ENCODE measurements at regions not wholly inside any gene's neighbourhood (a gene's known extent, or its start where the extent isn't known, plus 50 kb on each side); places are given as distances from the start of the nearest gene placed in this dataset.

DNA sequence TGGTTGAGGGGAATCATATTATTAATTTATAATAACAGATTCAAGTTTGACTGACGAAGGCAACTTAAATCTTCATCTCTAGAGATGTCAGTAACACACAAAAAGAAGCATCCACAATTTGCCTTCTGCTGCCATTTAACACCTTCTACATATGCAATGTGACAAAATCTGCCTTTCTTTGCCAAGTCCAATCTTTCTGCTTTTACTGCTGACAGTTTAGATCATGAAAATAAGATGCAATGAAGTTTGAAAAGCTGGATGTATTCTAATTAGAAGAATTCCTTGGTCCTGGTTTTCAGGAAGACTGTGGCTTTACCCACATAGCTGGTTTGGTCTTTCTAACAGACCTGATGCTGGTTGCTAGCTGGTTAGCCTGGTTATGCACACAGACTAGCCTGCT lies 178.9 kb downstream of the ACER2 start:
- Mint-ChIP-seq H3K27ac (no peak overlapping the region), H3K36me3 (no peaks in the 10 kb centered on the region), H3K9me3 (peaks cover 0 to 3% (median 0%) of the 10 kb centered on the region in 11 donors), H3K4me3 (no peak overlapping the region), H3K27me3 (peaks cover 6 to 23% (median 15%) of the 10 kb centered on the region in 5 donors), H3K4me1 (no peaks in the 10 kb centered on the region)
- Histone ChIP-seq H3K36me3 (ENCODE audit: control insufficient read depth in 2 of 3, insufficient read depth in 3 of 3, low read length in 3 of 3) (no peaks in the 10 kb centered on the region), H3K27ac (ENCODE audit: low read depth, low read length) (no peak overlapping the region), H3K4me3 (ENCODE audit: low read length) (no peak overlapping the region), H3K27me3 (ENCODE audit: control insufficient read depth in 2 of 2, insufficient read depth in 2 of 2, low read length in 2 of 2) (peaks cover 0 to 4% of the 10 kb centered on the region in 2 donors), H3K9me3 (ENCODE audit: control insufficient read depth in 2 of 3, low read length in 3 of 3) (no peaks in the 10 kb centered on the region), H3K4me1 (ENCODE audit: control insufficient read depth in 2 of 2, insufficient read depth in 2 of 2, low read length in 2 of 2) (no peaks in the 10 kb centered on the region)
- intact Hi-C loops (cut with micrococcal nuclease), result no loop called here
- ATAC-seq, result no peak
- no peak for DNase-seq
- ChIA-PET POLR2A (no interaction called here), CTCF (no interaction called here)

DNA sequence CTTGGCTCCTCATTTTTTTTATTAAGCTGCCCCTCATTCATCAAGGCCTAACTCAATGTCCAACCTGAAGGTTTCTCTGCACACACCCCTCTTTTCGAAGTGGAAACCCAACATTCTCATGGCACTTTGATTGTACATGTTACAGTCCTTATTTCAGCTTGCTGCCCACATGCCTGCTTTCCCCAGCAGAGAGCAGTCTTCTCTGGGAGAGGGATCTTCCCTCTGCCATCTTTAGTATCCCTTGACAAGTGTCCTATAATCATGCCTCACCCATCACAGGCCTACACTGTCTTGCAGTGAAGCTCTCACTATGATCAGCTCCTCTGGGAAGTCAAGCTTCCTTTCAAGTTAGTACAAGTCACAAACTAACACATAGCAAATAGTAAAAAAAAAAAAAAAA lies 175.1 kb downstream of the ACER2 start:
- Mint-ChIP-seq H3K4me1 (no peaks in the 10 kb centered on the region), H3K36me3 (no peaks in the 10 kb centered on the region), H3K4me3 (no peak overlapping the region), H3K27me3 (peaks cover under 1 to 13% (median 10%) of the 10 kb centered on the region in 5 donors), H3K9me3 (peaks cover 0 to 3% (median 0%) of the 10 kb centered on the region in 11 donors), H3K27ac (no peak overlapping the region)
- Histone ChIP-seq H3K36me3 (ENCODE audit: control insufficient read depth in 2 of 3, insufficient read depth in 3 of 3, low read length in 3 of 3) (no peaks in the 10 kb centered on the region), H3K9me3 (ENCODE audit: control insufficient read depth in 2 of 3, low read length in 3 of 3) (no peaks in the 10 kb centered on the region), H3K4me3 (ENCODE audit: low read length) (no peak overlapping the region), H3K27ac (ENCODE audit: low read depth, low read length) (no peak overlapping the region), H3K4me1 (ENCODE audit: control insufficient read depth in 2 of 2, insufficient read depth in 2 of 2, low read length in 2 of 2) (no peaks in the 10 kb centered on the region), H3K27me3 (ENCODE audit: control insufficient read depth in 2 of 2, insufficient read depth in 2 of 2, low read length in 2 of 2) (peaks cover 0 to 4% of the 10 kb centered on the region in 2 donors)
- ATAC-seq (no peak), DNase-seq (no peak)
- ChIA-PET CTCF (no interaction called here), POLR2A (no interaction called here)
- intact Hi-C loops (cut with micrococcal nuclease), result no loop called here

DNA sequence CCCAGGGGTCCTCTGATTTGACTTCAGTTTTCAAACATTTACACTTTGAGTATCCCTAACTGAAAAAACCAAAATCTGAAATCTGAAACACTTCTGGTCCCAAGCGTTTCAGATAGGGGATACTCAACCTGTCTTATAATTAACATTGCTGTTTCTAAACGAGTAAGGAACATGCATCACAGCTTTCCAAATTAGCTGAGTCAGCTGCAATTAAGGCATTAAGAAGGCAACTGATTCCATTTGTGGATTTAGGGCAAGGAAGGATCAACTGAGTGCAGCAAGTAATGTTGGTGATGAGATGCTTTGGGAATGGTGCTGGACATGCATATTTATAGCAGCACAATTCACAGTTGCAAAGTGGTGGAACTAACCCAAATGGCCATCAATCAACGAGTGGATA lies 168.6 kb downstream of the ACER2 start:
- no peaks in the 10 kb centered on the region for H3K27me3 ChIP-seq (ENCODE audit: control insufficient read depth in 2 of 2, insufficient read depth in 2 of 2, low read length in 2 of 2)
- H3K27ac Mint-ChIP-seq, result no peak overlapping the region
- H3K9me3 ChIP-seq (ENCODE audit: control insufficient read depth in 2 of 3, low read length in 3 of 3), result no peaks in the 10 kb centered on the region
- H3K9me3 Mint-ChIP-seq, result peaks cover 0 to 3% (median 0%) of the 10 kb centered on the region in 11 donors
- H3K36me3 Mint-ChIP-seq, result no peaks in the 10 kb centered on the region
- intact Hi-C loops (cut with micrococcal nuclease), result no loop called here
- H3K4me1 ChIP-seq (ENCODE audit: control insufficient read depth in 2 of 2, insufficient read depth in 2 of 2, low read length in 2 of 2), result no peaks in the 10 kb centered on the region
- no peak overlapping the region for H3K27ac ChIP-seq (ENCODE audit: low read depth, low read length)
- H3K27me3 Mint-ChIP-seq, result peaks cover 6 to 27% (median 19%) of the 10 kb centered on the region in 5 donors
- ChIA-PET POLR2A (no interaction called here), CTCF (no interaction called here)
- H3K4me3 Mint-ChIP-seq, result no peak overlapping the region
- no peak for ATAC-seq
- DNase-seq, result no peak
- H3K36me3 ChIP-seq (ENCODE audit: control insufficient read depth in 2 of 3, insufficient read depth in 3 of 3, low read length in 3 of 3), result no peaks in the 10 kb centered on the region
- H3K4me3 ChIP-seq (ENCODE audit: low read length), result no peak overlapping the region
- H3K4me1 Mint-ChIP-seq, result no peaks in the 10 kb centered on the region

DNA sequence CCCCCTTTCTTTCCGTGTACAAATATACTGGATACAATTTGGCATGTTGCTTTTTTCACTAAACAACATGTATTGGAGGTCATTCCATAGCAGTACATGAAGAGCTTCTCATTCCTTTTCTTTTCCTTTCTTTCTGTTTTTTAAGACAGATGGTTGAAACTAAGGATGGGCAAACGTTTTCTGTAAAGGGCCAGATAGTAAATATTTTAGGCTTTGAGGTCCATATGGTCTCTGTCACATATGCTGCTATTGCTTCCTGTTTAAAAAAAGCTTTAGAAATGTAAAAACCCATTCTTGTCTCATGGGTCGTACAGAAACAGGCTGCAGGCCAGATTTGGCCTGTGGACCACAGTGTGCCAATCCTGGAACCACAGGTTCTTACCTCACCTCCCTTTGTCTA lies 160.1 kb downstream of the ACER2 start:
- no peak for ATAC-seq
- intact Hi-C loops (cut with micrococcal nuclease), result no loop called here
- CTCF ChIA-PET, result no interaction called here

DNA sequence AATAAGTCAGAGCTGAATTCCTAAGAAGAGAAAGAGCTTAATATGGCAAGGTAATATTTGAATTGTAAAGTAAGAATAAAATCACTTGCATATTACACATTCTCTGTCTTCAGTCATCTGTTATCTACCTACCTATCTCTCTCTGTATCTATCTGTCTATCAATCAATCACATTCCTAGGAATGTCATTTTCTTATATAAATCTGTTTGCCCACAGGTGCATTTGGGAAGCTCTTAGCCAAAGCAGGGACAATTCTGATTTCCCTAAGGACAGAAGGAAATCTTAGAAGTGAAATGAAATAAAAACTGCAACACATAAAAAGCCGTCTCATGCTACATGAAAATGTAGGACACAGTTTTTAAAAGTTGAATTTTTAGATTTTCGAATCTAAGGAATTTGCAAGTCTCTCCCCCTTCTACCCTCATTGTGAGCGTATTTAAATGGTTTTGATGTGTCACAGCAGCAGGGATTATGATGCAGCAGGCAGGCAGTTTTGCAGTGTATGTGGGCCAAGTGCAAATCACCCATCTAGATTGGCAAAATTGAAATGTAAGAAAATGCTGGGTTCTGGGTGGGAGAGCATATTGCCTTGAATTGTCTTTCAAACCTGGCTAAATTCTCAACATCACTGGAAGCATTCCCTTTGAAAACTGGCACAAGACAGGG lies 155.7 kb downstream of the ACER2 start:
- H3K4me3 ChIP-seq (ENCODE audit: low read length), result no peak overlapping the region
- no peaks in the 10 kb centered on the region for H3K36me3 ChIP-seq (ENCODE audit: control insufficient read depth in 2 of 3, insufficient read depth in 3 of 3, low read length in 3 of 3)
- intact Hi-C loops (cut with micrococcal nuclease), result no loop called here
- ATAC-seq (no peak), DNase-seq (no peak)
- peaks cover 0 to 18% (median 13%) of the 10 kb centered on the region in 5 donors for H3K27me3 Mint-ChIP-seq
- H3K4me3 Mint-ChIP-seq, result no peak overlapping the region
- H3K9me3 ChIP-seq (ENCODE audit: control insufficient read depth in 2 of 3, low read length in 3 of 3), result no peaks in the 10 kb centered on the region
- H3K27ac Mint-ChIP-seq, result no peak overlapping the region
- H3K36me3 Mint-ChIP-seq, result no peaks in the 10 kb centered on the region
- POLR2A ChIA-PET, result no interaction called here
- H3K4me1 ChIP-seq (ENCODE audit: control insufficient read depth in 2 of 2, insufficient read depth in 2 of 2, low read length in 2 of 2), result no peaks in the 10 kb centered on the region
- CTCF ChIA-PET, result no interaction called here
- H3K27ac ChIP-seq (ENCODE audit: low read depth, low read length), result no peak overlapping the region
- peaks cover 0 to 2% (median 0%) of the 10 kb centered on the region in 11 donors for H3K9me3 Mint-ChIP-seq
- H3K4me1 Mint-ChIP-seq, result no peaks in the 10 kb centered on the region
- no peaks in the 10 kb centered on the region for H3K27me3 ChIP-seq (ENCODE audit: control insufficient read depth in 2 of 2, insufficient read depth in 2 of 2, low read length in 2 of 2)

More for the DNA sequence above, 160.1 kb downstream of the ACER2 start:
- Histone ChIP-seq H3K36me3 (ENCODE audit: control insufficient read depth in 2 of 3, insufficient read depth in 3 of 3, low read length in 3 of 3) (no peaks in the 10 kb centered on the region), H3K27me3 (ENCODE audit: control insufficient read depth in 2 of 2, insufficient read depth in 2 of 2, low read length in 2 of 2) (no peaks in the 10 kb centered on the region), H3K4me1 (ENCODE audit: control insufficient read depth in 2 of 2, insufficient read depth in 2 of 2, low read length in 2 of 2) (no peaks in the 10 kb centered on the region), H3K4me3 (ENCODE audit: low read length) (no peak overlapping the region), H3K9me3 (ENCODE audit: control insufficient read depth in 2 of 3, low read length in 3 of 3) (no peaks in the 10 kb centered on the region), H3K27ac (ENCODE audit: low read depth, low read length) (no peak overlapping the region)
- peaks cover 0 to 13% (median 7%) of the 10 kb centered on the region in 5 donors for H3K27me3 Mint-ChIP-seq
- no peaks in the 10 kb centered on the region for H3K4me1 Mint-ChIP-seq
- H3K9me3 Mint-ChIP-seq, result peaks cover 0 to 3% (median 0%) of the 10 kb centered on the region in 11 donors
- no peaks in the 10 kb centered on the region for H3K36me3 Mint-ChIP-seq
- POLR2A ChIA-PET, result no interaction called here
- no peak overlapping the region for H3K27ac Mint-ChIP-seq
- H3K4me3 Mint-ChIP-seq, result no peak overlapping the region
- DNase-seq, result no peak

DNA sequence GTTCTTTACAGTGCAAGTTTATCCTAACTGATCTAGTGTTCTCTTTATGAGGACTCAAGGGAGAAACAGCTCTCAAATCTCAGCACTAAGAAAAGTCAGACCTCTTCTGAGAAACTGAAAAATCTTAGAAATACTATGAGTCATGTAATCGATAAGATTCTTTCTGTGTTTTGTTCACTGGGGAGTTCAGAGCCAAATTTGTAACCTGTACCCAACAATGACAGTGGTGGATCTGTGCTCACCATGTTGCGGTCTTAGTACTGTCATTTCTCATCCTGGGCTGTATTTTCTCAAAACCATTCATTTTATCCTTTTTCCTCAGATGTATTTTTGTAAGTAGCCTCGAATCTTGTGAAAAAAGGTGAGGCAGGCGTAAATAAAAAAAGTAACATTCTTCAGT lies 146.4 kb downstream of the ACER2 start:
- Mint-ChIP-seq H3K4me3 (no peak overlapping the region), H3K27ac (no peak overlapping the region), H3K27me3 (peaks cover 0 to 18% (median 12%) of the 10 kb centered on the region in 5 donors), H3K36me3 (no peaks in the 10 kb centered on the region), H3K4me1 (peaks cover 0 to 4% (median 0%) of the 10 kb centered on the region in 7 donors), H3K9me3 (peaks cover 0 to 18% (median 10%) of the 10 kb centered on the region in 11 donors)
- intact Hi-C loops (cut with micrococcal nuclease), result no loop called here
- no peaks in the 10 kb centered on the region for H3K27me3 ChIP-seq (ENCODE audit: control insufficient read depth in 2 of 2, insufficient read depth in 2 of 2, low read length in 2 of 2)
- H3K4me1 ChIP-seq (ENCODE audit: control insufficient read depth in 2 of 2, insufficient read depth in 2 of 2, low read length in 2 of 2), result no peaks in the 10 kb centered on the region
- CTCF ChIA-PET, result no interaction called here
- no peaks in the 10 kb centered on the region for H3K9me3 ChIP-seq (ENCODE audit: control insufficient read depth in 2 of 3, low read length in 3 of 3)
- H3K36me3 ChIP-seq (ENCODE audit: control insufficient read depth in 2 of 3, insufficient read depth in 3 of 3, low read length in 3 of 3), result no peaks in the 10 kb centered on the region
- ATAC-seq (no peak), DNase-seq (no peak)
- no peak overlapping the region for H3K4me3 ChIP-seq (ENCODE audit: low read length)
- POLR2A ChIA-PET, result no interaction called here
- no peak overlapping the region for H3K27ac ChIP-seq (ENCODE audit: low read depth, low read length)

DNA sequence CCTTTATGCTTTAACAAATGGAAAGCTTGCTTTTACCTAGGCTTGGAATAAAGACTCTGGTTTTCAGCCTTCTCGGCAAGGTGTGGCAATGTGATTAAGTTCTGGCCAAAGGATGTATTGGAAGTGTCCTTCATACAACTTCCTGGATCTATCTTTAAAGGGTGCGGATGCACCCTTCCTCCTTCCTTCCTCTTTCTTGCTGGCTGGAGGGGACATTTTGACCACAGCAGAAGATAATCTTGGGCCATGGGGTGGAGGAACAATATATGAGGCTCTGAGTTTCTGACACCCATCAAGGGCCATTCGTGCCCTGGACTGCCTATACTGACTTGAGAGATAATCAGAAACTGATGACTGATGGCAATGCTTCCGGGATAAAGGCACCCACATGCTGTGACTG lies 145.7 kb downstream of the ACER2 start:
- ATAC-seq (no peak), DNase-seq (no peak)
- POLR2A ChIA-PET, result no interaction called here
- Histone ChIP-seq H3K4me1 (ENCODE audit: control insufficient read depth in 2 of 2, insufficient read depth in 2 of 2, low read length in 2 of 2) (no peaks in the 10 kb centered on the region), H3K9me3 (ENCODE audit: control insufficient read depth in 2 of 3, low read length in 3 of 3) (no peaks in the 10 kb centered on the region), H3K4me3 (ENCODE audit: low read length) (no peak overlapping the region), H3K36me3 (ENCODE audit: control insufficient read depth in 2 of 3, insufficient read depth in 3 of 3, low read length in 3 of 3) (no peaks in the 10 kb centered on the region), H3K27ac (ENCODE audit: low read depth, low read length) (no peak overlapping the region), H3K27me3 (ENCODE audit: control insufficient read depth in 2 of 2, insufficient read depth in 2 of 2, low read length in 2 of 2) (no peaks in the 10 kb centered on the region)
- no peaks in the 10 kb centered on the region for H3K36me3 Mint-ChIP-seq
- CTCF ChIA-PET, result no interaction called here
- peaks cover 0 to 13% (median 11%) of the 10 kb centered on the region in 5 donors for H3K27me3 Mint-ChIP-seq
- no peak overlapping the region for H3K27ac Mint-ChIP-seq
- peaks cover 0 to 4% (median 0%) of the 10 kb centered on the region in 7 donors for H3K4me1 Mint-ChIP-seq
- no peak overlapping the region for H3K4me3 Mint-ChIP-seq
- intact Hi-C loops (cut with micrococcal nuclease), result no loop called here
- peaks cover 0 to 23% (median 11%) of the 10 kb centered on the region in 11 donors for H3K9me3 Mint-ChIP-seq
